Upper lobe of right lung (tissue), 1 donor: ENCODE measurements at regions not wholly inside any gene's neighbourhood (a gene's known extent, or its start where the extent isn't known, plus 50 kb on each side); places are given as distances from the start of the nearest gene placed in this dataset.
"Not testable (repeated sequence)": the region's sequence is repeated elsewhere in the genome, so short reads cannot be mapped to it uniquely, and the experiment has no call there.

Experiments
- ATAC-seq: fragments of 200-7000 bp; cut with Tn5 transposase; one replicate; pipeline ENCODE4 v1.9.1; 2020; ENCODE audit warnings: mild to moderate bottlenecking, moderate library complexity
- DNase-seq: peaks from one replicate; pipeline ENCODE4 v3.0.0-alpha.2; 2020
- H3K27ac ChIP-seq: fragments of 200-600 bp; one replicate; pipeline ENCODE4 v1.8.0; 2022
- H3K27me3 ChIP-seq: fragments of 200-600 bp; one replicate; pipeline ENCODE4 v1.8.0; 2022; ENCODE audit warnings: mild to moderate bottlenecking
- H3K36me3 ChIP-seq: fragments of 200-600 bp; one replicate; pipeline ENCODE4 v1.8.0; 2022
- H3K4me1 ChIP-seq: fragments of 200-600 bp; one replicate; pipeline ENCODE4 v1.8.0; 2022
- H3K4me3 ChIP-seq: fragments of 200-600 bp; one replicate; pipeline ENCODE4 v1.8.0; 2022; ENCODE audit warnings: mild to moderate bottlenecking
- H3K9me3 ChIP-seq: fragments of 200-600 bp; one replicate; pipeline ENCODE4 v1.8.0; 2022
- intact Hi-C: fragments of 100-400 bp; cut with DNase I; formaldehyde crosslinking; loops from one replicate; pipeline ENCODE4 v1.11.0; 2022
- TF ChIP-seq, protein P1 (sequence below): fragments of 200-600 bp; IDR thresholded peaks from one replicate; pipeline ENCODE4 v1.8.0; 2022; ENCODE audit warnings: antibody characterized with exemption
- donor health status: DM: no; HTN: yes; CAD: no; lungs with severe emphysema.

DNA sequence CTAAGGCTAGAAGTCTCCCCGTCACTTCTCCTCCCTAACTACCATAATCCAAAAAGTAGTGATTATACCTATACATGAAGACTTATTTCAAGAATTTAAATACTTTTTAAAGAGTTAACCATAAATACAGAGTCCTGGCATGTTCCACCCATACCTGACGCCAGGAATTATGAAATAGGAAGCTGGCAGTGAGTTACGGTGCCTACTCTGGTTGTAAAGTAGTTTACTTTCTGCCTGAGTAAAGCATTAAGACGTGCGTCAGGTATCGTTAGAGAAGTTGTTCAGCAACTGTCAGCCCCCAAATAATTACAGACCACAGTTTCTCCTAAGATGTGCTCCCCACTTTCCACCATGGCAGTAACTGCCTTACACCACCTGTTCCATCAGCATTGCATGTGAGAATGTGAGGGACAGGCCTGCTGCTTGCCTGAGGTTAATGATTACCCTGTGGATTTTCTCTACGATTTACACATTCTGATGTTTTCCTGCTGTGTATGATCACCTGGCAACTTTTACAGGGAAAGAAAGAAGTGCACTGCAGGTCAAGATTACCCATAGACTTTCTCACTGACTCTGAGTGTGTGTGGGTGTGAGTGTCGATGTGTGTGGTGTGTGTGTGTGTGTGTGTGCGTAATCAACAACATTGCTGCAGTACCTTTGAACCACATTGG, 92.3 kb upstream of the SLC7A11 start:
- Histone ChIP-seq H3K4me3 (no peak overlapping the region), H3K27me3 (no peaks in the 10 kb centered on the region), H3K36me3 (no peaks in the 10 kb centered on the region), H3K27ac (peak overlapping the region; percentile 28), H3K4me1 (no peaks in the 10 kb centered on the region), H3K9me3 (no peaks in the 10 kb centered on the region)
- intact Hi-C loops, result no loop called here
- ATAC-seq (peak; percentile 88), DNase-seq (no peak)
- TF ChIP-seq, protein P1, sequence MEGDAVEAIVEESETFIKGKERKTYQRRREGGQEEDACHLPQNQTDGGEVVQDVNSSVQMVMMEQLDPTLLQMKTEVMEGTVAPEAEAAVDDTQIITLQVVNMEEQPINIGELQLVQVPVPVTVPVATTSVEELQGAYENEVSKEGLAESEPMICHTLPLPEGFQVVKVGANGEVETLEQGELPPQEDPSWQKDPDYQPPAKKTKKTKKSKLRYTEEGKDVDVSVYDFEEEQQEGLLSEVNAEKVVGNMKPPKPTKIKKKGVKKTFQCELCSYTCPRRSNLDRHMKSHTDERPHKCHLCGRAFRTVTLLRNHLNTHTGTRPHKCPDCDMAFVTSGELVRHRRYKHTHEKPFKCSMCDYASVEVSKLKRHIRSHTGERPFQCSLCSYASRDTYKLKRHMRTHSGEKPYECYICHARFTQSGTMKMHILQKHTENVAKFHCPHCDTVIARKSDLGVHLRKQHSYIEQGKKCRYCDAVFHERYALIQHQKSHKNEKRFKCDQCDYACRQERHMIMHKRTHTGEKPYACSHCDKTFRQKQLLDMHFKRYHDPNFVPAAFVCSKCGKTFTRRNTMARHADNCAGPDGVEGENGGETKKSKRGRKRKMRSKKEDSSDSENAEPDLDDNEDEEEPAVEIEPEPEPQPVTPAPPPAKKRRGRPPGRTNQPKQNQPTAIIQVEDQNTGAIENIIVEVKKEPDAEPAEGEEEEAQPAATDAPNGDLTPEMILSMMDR, result no peak

DNA sequence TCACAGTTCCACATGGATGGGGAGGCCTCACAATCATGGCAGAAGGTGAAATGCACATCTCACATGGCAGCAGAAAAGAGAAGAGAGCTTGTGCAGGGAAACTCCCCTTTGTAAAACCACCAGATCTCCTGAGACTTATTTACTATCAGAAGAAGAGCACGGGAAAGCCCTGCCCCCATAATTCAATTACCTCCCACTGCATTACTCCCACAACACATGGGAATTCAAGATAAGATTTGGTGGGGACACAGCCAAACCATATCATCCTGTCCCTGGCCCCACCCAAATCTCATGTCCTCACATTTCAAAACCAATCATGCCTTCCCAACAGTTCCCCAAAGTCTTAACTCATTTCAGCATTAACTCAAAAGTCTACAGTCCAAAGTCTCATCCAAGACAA, 90.3 kb upstream of the SLC7A11 start:
- H3K36me3 ChIP-seq, H3K4me1 ChIP-seq, H3K4me3 ChIP-seq, H3K27ac ChIP-seq, DNase-seq, H3K27me3 ChIP-seq, ATAC-seq, intact Hi-C loops, H3K9me3 ChIP-seq: not testable (repeated sequence)

DNA sequence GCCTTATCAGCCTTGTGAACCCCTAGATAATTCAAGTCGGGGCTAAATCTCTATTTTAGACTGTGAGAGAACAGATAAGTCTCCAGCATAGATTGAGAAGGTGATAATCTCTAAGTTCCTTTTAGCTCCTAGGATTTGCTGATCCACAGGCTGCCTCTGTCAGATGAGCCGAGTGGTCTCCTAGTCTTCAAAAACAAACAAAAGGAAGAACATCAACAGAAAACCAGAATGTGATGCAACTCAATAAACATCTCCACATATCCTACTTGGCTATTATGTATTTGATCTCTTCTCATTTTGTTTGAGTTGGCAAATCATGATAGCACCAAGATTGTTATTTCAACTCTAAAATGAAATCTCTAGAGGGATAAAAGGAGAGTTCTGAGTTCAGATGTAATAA, 88.4 kb upstream of the SLC7A11 start:
- no peaks in the 10 kb centered on the region for H3K9me3 ChIP-seq
- DNase-seq, result no peak
- no peaks in the 10 kb centered on the region for H3K27me3 ChIP-seq
- intact Hi-C loops, result no loop called here
- no peaks in the 10 kb centered on the region for H3K36me3 ChIP-seq
- H3K4me1 ChIP-seq, result no peaks in the 10 kb centered on the region
- H3K4me3 ChIP-seq, result no peak overlapping the region
- TF ChIP-seq, protein P1, result no peak
- no peak for ATAC-seq
- H3K27ac ChIP-seq, result no peak overlapping the region

DNA sequence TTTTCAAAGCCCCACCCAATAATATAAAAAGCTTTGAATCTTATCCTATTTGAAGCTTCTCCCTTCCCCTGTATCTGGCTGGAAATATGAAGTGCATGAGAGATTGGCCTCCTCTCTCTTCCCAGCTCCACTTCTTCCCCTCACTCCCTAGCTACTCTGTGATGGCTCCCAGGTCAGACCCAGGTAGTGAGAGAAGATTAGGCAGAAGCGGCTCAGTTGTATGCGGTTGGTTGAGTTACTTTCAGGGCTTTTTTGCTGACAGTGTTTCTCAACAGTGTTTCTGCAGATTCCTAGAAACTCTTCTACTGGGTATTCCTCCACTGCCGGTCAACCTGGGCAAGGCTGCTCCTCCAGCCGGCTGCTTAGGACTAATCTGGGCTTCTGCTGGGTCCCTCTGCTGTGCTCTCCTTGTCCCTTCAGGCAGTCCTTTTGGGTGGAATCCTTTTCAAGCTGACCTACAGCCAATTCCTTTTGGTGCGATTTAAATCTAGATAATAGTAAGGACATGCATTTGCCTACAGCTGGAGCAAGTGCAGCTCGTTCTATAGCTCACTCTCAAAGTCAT, 87.4 kb upstream of the SLC7A11 start:
- Histone ChIP-seq H3K27me3 (no peaks in the 10 kb centered on the region), H3K36me3 (no peaks in the 10 kb centered on the region), H3K9me3 (no peaks in the 10 kb centered on the region), H3K4me1 (no peaks in the 10 kb centered on the region), H3K4me3 (no peak overlapping the region), H3K27ac (no peak overlapping the region)
- ATAC-seq (no peak), DNase-seq (no peak)
- TF ChIP-seq, protein P1, result no peak
- intact Hi-C loops, result no loop called here

DNA sequence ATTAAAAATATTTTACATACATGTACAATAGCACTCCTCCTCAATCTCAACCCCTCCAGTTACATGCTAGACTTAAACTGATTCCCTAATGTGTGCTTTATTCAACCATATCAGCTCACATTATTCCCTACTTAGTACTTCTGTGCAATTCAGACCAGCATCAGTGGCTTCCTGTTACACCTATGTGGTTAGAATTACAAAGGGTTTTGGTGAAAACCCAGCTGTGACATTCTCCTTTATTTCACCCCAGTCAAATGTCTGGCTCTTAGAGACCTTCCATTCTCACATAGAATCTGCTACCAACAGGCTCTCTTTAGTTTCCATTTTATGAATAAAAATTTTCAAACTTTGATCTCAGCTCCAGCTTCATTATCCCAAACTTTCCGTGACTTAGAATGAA, 85.2 kb upstream of the SLC7A11 start:
- ATAC-seq (no peak), DNase-seq (no peak)
- Histone ChIP-seq H3K4me1 (no peaks in the 10 kb centered on the region), H3K27ac (no peak overlapping the region), H3K27me3 (no peaks in the 10 kb centered on the region), H3K4me3 (no peak overlapping the region), H3K36me3 (no peaks in the 10 kb centered on the region), H3K9me3 (no peaks in the 10 kb centered on the region)
- intact Hi-C loops, result no loop called here
- TF ChIP-seq, protein P1, result no peak

DNA sequence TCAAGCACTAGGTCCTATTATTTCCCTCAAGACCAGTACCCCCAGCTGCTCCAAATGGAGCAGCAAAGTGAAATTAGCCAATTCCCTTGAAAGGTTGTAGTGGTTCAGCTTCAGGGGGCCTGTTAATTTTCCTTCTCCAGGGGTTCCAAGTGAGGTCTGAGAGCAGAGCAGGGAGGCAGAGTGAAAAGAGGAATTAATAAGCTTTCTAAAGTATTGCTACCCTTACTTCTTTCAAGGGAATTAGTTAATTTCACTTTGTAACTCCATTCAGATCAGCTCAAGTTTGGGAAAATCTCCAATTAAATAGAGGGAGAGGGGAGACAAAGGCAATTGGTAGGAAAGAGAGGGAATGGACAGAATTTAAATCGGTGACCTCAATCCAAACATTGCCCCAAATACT, 78.7 kb upstream of the SLC7A11 start:
- intact Hi-C loops, result no loop called here
- DNase-seq (no peak), ATAC-seq (no peak)
- Histone ChIP-seq H3K9me3 (no peaks in the 10 kb centered on the region), H3K36me3 (no peaks in the 10 kb centered on the region), H3K4me3 (no peak overlapping the region), H3K27ac (no peak overlapping the region), H3K4me1 (no peaks in the 10 kb centered on the region), H3K27me3 (no peaks in the 10 kb centered on the region)
- TF ChIP-seq, protein P1, result no peak
